GM18502 (cell line): ENCODE measurements at regions not wholly inside any gene's neighbourhood (a gene's known extent, or its start where the extent isn't known, plus 50 kb on each side); places are given as distances from the start of the nearest gene placed in this dataset.
"Not testable (repeated sequence)": the region's sequence is repeated elsewhere in the genome, so short reads cannot be mapped to it uniquely, and the experiment has no call there.

Source experiments
- ATAC-seq: cut with Tn5 transposase; IDR thresholded peaks from one replicate; pipeline ENCODE4 v1.9.1; 2021; ENCODE audit warnings: mild to moderate bottlenecking; ENCODE audit not compliant: unreplicated experiment, poor library complexity

GRCh38 chr2:67613227-67613626 is 216.1 kb downstream of the ETAA1 start:
- no peak for ATAC-seq

- no peak for ATAC-seq
Measured at GRCh38 chr2:67614454-67614853, 217.3 kb downstream of the ETAA1 start.

- peak; percentile 88 for ATAC-seq
Measured at GRCh38 chr2:67616749-67617148, 219.6 kb downstream of the ETAA1 start.

GRCh38 chr2:67619204-67619603 is 222.1 kb downstream of the ETAA1 start:
- ATAC-seq, result no peak

GRCh38 chr2:67623741-67624140 is 226.6 kb downstream of the ETAA1 start:
- ATAC-seq, result not testable (repeated sequence)

GRCh38 chr2:67625178-67625577 is 228.0 kb downstream of the ETAA1 start:
- no peak for ATAC-seq

GRCh38 chr2:67625690-67626475 is 228.8 kb downstream of the ETAA1 start:
- no peak for ATAC-seq

- no peak for ATAC-seq
Measured at GRCh38 chr2:67626656-67627055, 229.5 kb downstream of the ETAA1 start.

- no peak for ATAC-seq
Measured at GRCh38 chr2:67627456-67628207, 230.5 kb downstream of the ETAA1 start.

GRCh38 chr2:67628892-67629291 is 231.8 kb downstream of the ETAA1 start:
- ATAC-seq, result no peak

GRCh38 chr2:67631483-67631882 is 234.3 kb downstream of the ETAA1 start:
- ATAC-seq, result no peak

- ATAC-seq, result no peak
Measured at GRCh38 chr2:67633212-67633856, 236.2 kb downstream of the ETAA1 start.

GRCh38 chr2:67638146-67638545 is 241.0 kb downstream of the ETAA1 start:
- ATAC-seq, result no peak

GRCh38 chr2:67641312-67642045 is 244.3 kb downstream of the ETAA1 start:
- ATAC-seq, result no peak

GRCh38 chr2:67642046-67642382 is 244.9 kb downstream of the ETAA1 start:
- ATAC-seq, result no peak

GRCh38 chr2:67642961-67643360 is 245.8 kb downstream of the ETAA1 start:
- ATAC-seq, result no peak

- no peak for ATAC-seq
Measured at GRCh38 chr2:67645280-67646138, 248.4 kb downstream of the ETAA1 start.

- no peak for ATAC-seq
Measured at GRCh38 chr2:67646714-67647333, 249.7 kb downstream of the ETAA1 start.
